H9 (cell line): ENCODE measurements at regions not wholly inside any gene's neighbourhood (a gene's known extent, or its start where the extent isn't known, plus 50 kb on each side); places are given as distances from the start of the nearest gene placed in this dataset.

Experiments used
- DNase-seq: peaks from one replicate; pipeline ENCODE4 v3.0.0-alpha.2; 2017
- H2AFZ ChIP-seq: one replicate; pipeline ENCODE4 v1.6.1; 2013; ENCODE audit warnings: mild to moderate bottlenecking, low read length, control low read depth, moderate library complexity
- H2AK5ac ChIP-seq: 2 replicates; pipeline ENCODE4 v1.6.1; 2013; ENCODE audit warnings: low read length, control low read depth, mixed read lengths; ENCODE audit not compliant: insufficient read length
- H2BK120ac ChIP-seq: one replicate; pipeline ENCODE4 v1.6.1; 2013; ENCODE audit warnings: low read depth, mild to moderate bottlenecking, low read length, control low read depth, inconsistent platforms; ENCODE audit not compliant: poor library complexity, severe bottlenecking
- H2BK12ac ChIP-seq: 2 replicates; pipeline ENCODE4 v1.6.1; 2013; ENCODE audit warnings: low read length, control low read depth, mixed read lengths, low read depth; ENCODE audit not compliant: insufficient read length
- H2BK15ac ChIP-seq: 2 replicates; pipeline ENCODE4 v1.6.1; 2013; ENCODE audit warnings: low read depth, low read length, control low read depth
- H2BK20ac ChIP-seq: one replicate; pipeline ENCODE4 v1.6.1; 2013; ENCODE audit warnings: low read depth, mild to moderate bottlenecking, low read length, control low read depth, inconsistent platforms; ENCODE audit not compliant: poor library complexity, severe bottlenecking
- H2BK5ac ChIP-seq: 2 replicates; pipeline ENCODE4 v1.6.1; 2013; ENCODE audit warnings: low read length, control low read depth, mixed read lengths; ENCODE audit not compliant: insufficient read length
- H3K14ac ChIP-seq: 2 replicates; pipeline ENCODE4 v1.6.1; 2013; ENCODE audit warnings: low read length, control low read depth; ENCODE audit not compliant: insufficient read depth
- H3K18ac ChIP-seq: 2 replicates; pipeline ENCODE4 v1.6.1; 2013; ENCODE audit warnings: low read depth, mild to moderate bottlenecking, mixed read lengths, low read length, control low read depth; ENCODE audit not compliant: insufficient read length
- H3K23ac ChIP-seq: 2 replicates; pipeline ENCODE4 v1.6.1; 2013; ENCODE audit warnings: low read length, control low read depth, mixed read lengths, low read depth; ENCODE audit not compliant: insufficient read length
- H3K23me2 ChIP-seq: 2 replicates; pipeline ENCODE4 v1.6.1; 2013; ENCODE audit warnings: low read depth, mild to moderate bottlenecking, mixed read lengths, low read length, control low read depth; ENCODE audit not compliant: insufficient read length, poor library complexity, severe bottlenecking
- H3K27ac ChIP-seq: 2 replicates; pipeline ENCODE4 v1.5.1; 2013; ENCODE audit warnings: low read length, control low read depth, mixed read lengths, low read depth; ENCODE audit not compliant: insufficient read length
- H3K27me3 ChIP-seq: 2 replicates; pipeline ENCODE4 v1.6.1; 2013; ENCODE audit warnings: low read length, control low read depth, inconsistent platforms; ENCODE audit not compliant: insufficient read depth
- H3K4ac ChIP-seq: 2 replicates; pipeline ENCODE4 v1.6.1; 2013; ENCODE audit warnings: low read depth, mild to moderate bottlenecking, control low read depth, inconsistent platforms, low read length, moderate library complexity
- H3K4me1 ChIP-seq: 2 replicates; pipeline ENCODE4 v1.6.1; 2013; ENCODE audit warnings: low read length, control low read depth, inconsistent platforms; ENCODE audit not compliant: insufficient read depth
- H3K4me2 ChIP-seq: 2 replicates; pipeline ENCODE4 v1.6.1; 2013; ENCODE audit warnings: low read length, control low read depth, mixed read lengths; ENCODE audit not compliant: insufficient read length, insufficient read depth
- H3K56ac ChIP-seq: 2 replicates; pipeline ENCODE4 v1.6.1; 2013; ENCODE audit warnings: low read depth, mild to moderate bottlenecking, mixed read lengths, low read length, control low read depth; ENCODE audit not compliant: insufficient read length
- H3K79me1 ChIP-seq: 2 replicates; pipeline ENCODE4 v1.6.1; 2013; ENCODE audit warnings: low read depth, mild to moderate bottlenecking, moderate library complexity, low read length, control low read depth, inconsistent platforms; ENCODE audit not compliant: insufficient read depth, poor library complexity, severe bottlenecking
- H3K79me2 ChIP-seq: 2 replicates; pipeline ENCODE4 v1.6.1; 2013; ENCODE audit warnings: low read length, control low read depth, inconsistent platforms; ENCODE audit not compliant: insufficient read depth
- H3K9ac ChIP-seq: 2 replicates; pipeline ENCODE4 v1.6.1; 2013; ENCODE audit warnings: low read length, control low read depth, mixed read lengths; ENCODE audit not compliant: insufficient read length; ENCODE audit errors: extremely low read depth
- H3K9me3 ChIP-seq: one replicate; pipeline ENCODE4 v1.6.1; 2013; ENCODE audit warnings: low read depth, low read length, inconsistent platforms; ENCODE audit not compliant: control insufficient read depth
- H3T11ph ChIP-seq: one replicate; pipeline ENCODE4 v1.6.1; 2013; ENCODE audit warnings: mild to moderate bottlenecking, low read length, control low read depth, inconsistent platforms
- H4K20me1 ChIP-seq: one replicate; pipeline ENCODE4 v1.6.1; 2013; ENCODE audit not compliant: control insufficient read depth, insufficient read length, insufficient read depth
- H4K5ac ChIP-seq: 2 replicates; pipeline ENCODE4 v1.6.1; 2013; ENCODE audit warnings: low read depth, mild to moderate bottlenecking, mixed read lengths, low read length, control low read depth; ENCODE audit not compliant: insufficient read length
- H4K8ac ChIP-seq: replicated peaks from 2 replicates; pipeline ENCODE4 v1.6.1; 2013; ENCODE audit warnings: low read length, control low read depth, mixed read lengths, low read depth; ENCODE audit not compliant: insufficient read length
- H4K91ac ChIP-seq: 2 replicates; pipeline ENCODE4 v1.6.1; 2013; ENCODE audit warnings: low read depth, mild to moderate bottlenecking, moderate library complexity, mixed read lengths, low read length, control low read depth; ENCODE audit not compliant: insufficient read length
- H3K27ac Mint-ChIP-seq, 3 experiments: 2 replicates in 2 of 3; 3 replicates in 1 of 3; pipeline ENCODE4 v1.8.0; 2020 to 2021; ENCODE audit warnings: mixed read lengths in 3 of 3, mild to moderate bottlenecking in 1 of 3, moderate library complexity in 1 of 3
- H3K27me3 Mint-ChIP-seq: 2 replicates; pipeline ENCODE4 v1.8.0; 2021; ENCODE audit warnings: low read depth, mild to moderate bottlenecking, moderate library complexity, mixed read lengths
- H3K36me3 Mint-ChIP-seq, 3 experiments: 2 replicates in 2 of 3; 3 replicates in 1 of 3; pipeline ENCODE4 v1.8.0; 2020 to 2021; ENCODE audit warnings: low read depth in 3 of 3, mixed read lengths in 3 of 3; ENCODE audit not compliant: insufficient read depth in 1 of 3
- H3K4me1 Mint-ChIP-seq, 2 experiments: 2 replicates each; pipeline ENCODE4 v1.8.0; 2020; ENCODE audit warnings: mixed read lengths in 2 of 2
- H3K4me3 Mint-ChIP-seq, 2 experiments: 2 replicates in 1 of 2; 3 replicates in 1 of 2; pipeline ENCODE4 v1.8.0; 2020 to 2021; ENCODE audit warnings: mild to moderate bottlenecking in 2 of 2, mixed read lengths in 2 of 2, moderate library complexity in 1 of 2
- H3K9me3 Mint-ChIP-seq, 2 experiments: 2 replicates in 1 of 2; 3 replicates in 1 of 2; pipeline ENCODE4 v1.8.0; 2020; ENCODE audit warnings: mild to moderate bottlenecking in 2 of 2, mixed read lengths in 2 of 2, moderate library complexity in 1 of 2
- CTCF ChIP-seq: fragments of 200-600 bp; sonication (generic); conservative IDR thresholded peaks from 3 replicates; pipeline ENCODE4 v1.8.0; 2021; ENCODE audit warnings: antibody characterized with exemption, mild to moderate bottlenecking
- WGBS: extraction: QIAGEN DNeasy Blood & Tissue Kit; methylation state at CpG from one replicate; pipeline ENCODE4 v1.1.7; 2013; ENCODE audit warnings: missing lambda C conversion rate, low lambda C conversion rate, mixed read lengths; ENCODE audit not compliant: insufficient read length; ENCODE audit errors: extremely low coverage; 5-methylcytosine and 5-hydroxymethylcytosine counted together

- Histone ChIP-seq H3K56ac (no peak overlapping the region), H3K4ac (no peak overlapping the region), H2BK15ac (no peak overlapping the region), H3K23me2 (no peaks in the 10 kb centered on the region), H3K23ac (no peak overlapping the region), H3K9ac (no peak overlapping the region), H3K27ac (no peak overlapping the region), H4K8ac (no peak overlapping the region), H3K18ac (no peak overlapping the region), H2BK20ac (no peak overlapping the region), H3K4me2 (no peak overlapping the region), H2BK5ac (no peak overlapping the region), H4K20me1 (no peaks in the 10 kb centered on the region), H4K91ac (no peak overlapping the region), H4K5ac (no peak overlapping the region), H3K4me1 (no peaks in the 10 kb centered on the region), H2AK5ac (no peak overlapping the region), H2AFZ (no peak overlapping the region), H3K79me1 (no peaks in the 10 kb centered on the region), H2BK12ac (no peak overlapping the region), H3T11ph (no peak overlapping the region), H3K27me3 (no peaks in the 10 kb centered on the region), H3K14ac (no peak overlapping the region), H2BK120ac (no peak overlapping the region), H3K79me2 (no peaks in the 10 kb centered on the region), H3K9me3 (no peaks in the 10 kb centered on the region)
- DNase-seq, result peak; percentile 77
- peak; percentile 63 for TF ChIP-seq CTCF
- WGBS, result no CpG with 5 or more reads among the region's 2 CpGs
- H3K36me3 Mint-ChIP-seq, result peaks cover 0 to 4% (median 2%) of the 10 kb centered on the region in 3 experiments; a peak in 5 of 7 replicates
- H3K4me1 Mint-ChIP-seq, result peaks cover under 1 to 8% of the 10 kb centered on the region in 2 experiments; a peak in 3 of 4 replicates
- no peak overlapping the region for H3K27ac Mint-ChIP-seq
- peaks cover 7 to 8% of the 10 kb centered on the region in 2 experiments; a peak in 3 of 5 replicates for H3K9me3 Mint-ChIP-seq
- H3K4me3 Mint-ChIP-seq, result no peak overlapping the region
- H3K27me3 Mint-ChIP-seq, result no peaks in the 10 kb centered on the region
Observed at GRCh38 chr9:79233542-79233941, 338.2 kb upstream of the TLE4 start.
